HuH-7.5 (cell line): ENCODE measurements at regions not wholly inside any gene's neighbourhood (a gene's known extent, or its start where the extent isn't known, plus 50 kb on each side); places are given as distances from the start of the nearest gene placed in this dataset.
"Not testable (repeated sequence)": the region's sequence is repeated elsewhere in the genome, so short reads cannot be mapped to it uniquely, and the experiment has no call there.

Experiments
- DNase-seq: peaks from one replicate; pipeline ENCODE4 v3.0.0; 2011; ENCODE audit warnings: low spot score

DNA sequence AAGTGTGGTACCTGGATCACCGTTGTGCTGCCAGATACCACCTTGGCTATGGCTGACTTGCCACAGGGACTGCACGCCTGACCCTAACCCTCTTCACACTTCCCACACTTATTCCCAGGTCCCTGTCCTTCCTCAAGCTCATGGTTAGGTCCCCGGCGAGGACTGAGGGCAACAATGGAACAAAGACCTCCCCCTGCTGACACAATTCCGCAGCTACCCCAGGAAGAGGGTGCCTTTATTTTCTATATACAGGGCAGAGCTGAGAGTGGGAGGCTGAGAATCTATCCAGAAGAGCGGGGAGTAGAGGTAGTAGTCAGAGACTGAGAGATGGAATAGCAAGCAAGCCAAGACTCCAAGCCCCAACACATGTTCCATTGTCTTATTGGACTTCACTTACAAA is 118.1 kb upstream of the SEM1 start:
- DNase-seq: no peak

DNA sequence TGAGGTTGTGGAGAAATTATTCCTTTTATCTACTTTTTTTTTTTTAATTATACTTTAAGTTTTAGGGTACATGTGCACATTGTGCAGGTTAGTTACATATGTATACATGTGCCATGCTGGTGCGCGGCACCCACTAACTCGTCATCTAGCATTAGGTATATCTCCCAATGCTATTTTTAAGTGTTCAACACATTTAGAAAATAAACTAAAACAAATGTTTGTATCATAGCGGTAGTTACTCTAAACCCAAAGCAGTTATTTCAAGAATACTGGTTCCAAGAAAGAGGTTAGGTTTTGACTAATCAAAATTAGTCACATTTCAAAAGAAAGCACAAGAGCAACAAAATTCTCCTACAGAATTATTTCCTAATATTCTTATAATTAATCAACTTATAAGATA is 119.5 kb upstream of the SEM1 start:
- DNase-seq: not testable (repeated sequence)

DNA sequence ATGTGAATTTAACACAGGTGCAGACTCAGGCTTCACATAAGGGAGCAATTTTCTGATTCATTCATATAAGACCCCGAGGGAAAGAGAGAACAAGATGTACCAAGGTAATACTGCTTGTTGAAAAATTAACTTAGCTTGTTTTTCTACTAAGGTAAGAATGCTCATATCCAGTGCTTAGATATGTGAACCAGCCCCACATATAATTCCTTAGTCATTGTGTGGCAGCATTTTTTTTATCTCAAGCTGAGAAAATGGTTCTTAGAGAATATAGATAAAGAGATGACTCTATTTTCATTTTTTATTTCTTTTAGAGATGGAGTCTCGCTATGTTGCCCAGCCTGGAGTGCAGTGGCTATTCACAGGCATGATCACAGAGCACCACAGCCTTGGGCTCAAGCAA is 121.8 kb upstream of the SEM1 start:
- no peak for DNase-seq

DNA sequence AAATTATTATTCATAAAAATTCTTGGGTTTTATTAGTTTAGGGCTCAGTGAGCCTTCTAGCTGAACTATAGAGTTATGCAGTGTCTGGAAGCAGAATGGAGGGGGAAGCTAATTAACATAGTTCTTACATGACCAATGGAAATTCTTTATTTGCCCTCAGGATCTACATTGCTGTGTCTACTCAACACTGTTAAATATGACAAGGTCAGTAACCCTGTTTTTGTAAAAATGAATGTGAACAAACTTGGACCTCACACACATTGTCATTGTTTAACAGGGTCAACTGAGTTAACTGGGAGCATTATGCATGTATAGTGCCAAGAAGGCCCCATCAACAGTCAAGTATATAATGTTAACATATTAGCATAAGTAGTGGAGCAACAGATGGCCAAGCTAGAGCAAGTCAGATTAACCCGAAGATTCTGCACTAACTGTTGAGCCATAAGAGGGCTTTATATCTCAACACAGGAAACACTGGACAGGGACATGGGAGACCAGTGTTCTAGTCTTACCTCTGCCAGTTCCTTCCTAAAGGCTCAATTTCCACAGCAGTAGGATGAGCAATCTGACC is 122.5 kb upstream of the SEM1 start:
- no peak for DNase-seq

DNA sequence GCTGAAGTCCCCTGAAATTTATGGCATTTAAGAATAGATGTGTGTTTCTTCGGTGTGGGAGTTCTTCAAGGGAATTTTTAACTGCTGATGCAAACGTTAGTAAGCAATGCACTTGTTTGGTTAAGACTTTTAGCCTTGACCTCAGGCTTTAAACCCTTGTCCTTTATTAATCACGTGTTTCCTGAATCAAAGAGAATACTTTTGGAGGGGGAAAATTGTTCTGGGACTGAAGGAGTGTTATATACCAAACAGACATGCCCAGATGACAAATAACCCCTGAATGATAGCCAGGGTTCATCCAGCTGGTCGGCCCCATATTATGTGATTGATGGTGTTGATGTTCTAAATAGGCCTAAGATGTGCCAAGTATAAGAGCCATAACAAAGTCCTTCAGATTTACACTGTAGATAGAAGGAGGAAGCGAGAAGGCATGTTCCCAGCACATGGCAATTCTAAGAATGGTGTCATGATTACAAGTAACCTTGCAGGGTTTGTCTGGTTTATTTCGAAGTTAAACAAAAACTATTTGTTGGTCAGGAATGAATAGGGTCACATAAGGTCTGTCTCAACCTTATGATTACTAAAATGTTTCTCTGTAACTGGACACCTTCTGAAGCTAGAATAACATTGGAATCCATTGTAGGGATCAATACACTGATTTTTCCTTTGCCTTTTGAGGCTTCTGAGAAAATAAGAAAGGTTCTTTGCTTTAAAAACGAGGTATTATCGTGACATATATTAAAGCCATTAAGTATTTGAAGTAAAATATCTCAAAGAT is 124.2 kb upstream of the SEM1 start:
- DNase-seq: no peak

- no peak for DNase-seq
Measured at GRCh38 chr7:96836456-96836855, 126.8 kb upstream of the SEM1 start.

DNA sequence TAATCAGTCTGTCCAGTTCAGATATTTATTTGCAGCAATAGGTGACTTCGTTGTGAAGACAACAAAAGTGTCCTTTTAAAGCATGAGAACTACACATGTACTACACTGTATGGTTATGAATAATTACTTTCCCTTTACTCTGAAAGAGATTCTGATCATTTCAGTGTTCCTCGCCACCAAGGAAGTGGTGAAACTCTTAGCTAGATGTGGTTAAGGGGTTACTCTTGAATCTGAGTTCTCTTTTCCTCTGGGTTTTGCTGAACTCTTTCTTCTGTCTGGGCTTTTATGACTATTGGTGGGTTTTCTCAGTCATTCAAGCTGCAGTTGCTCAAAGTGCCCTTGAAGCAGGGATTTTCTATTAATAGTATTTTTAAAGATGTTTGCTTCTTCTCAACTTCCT is 127.9 kb upstream of the SEM1 start:
- no peak for DNase-seq

DNA sequence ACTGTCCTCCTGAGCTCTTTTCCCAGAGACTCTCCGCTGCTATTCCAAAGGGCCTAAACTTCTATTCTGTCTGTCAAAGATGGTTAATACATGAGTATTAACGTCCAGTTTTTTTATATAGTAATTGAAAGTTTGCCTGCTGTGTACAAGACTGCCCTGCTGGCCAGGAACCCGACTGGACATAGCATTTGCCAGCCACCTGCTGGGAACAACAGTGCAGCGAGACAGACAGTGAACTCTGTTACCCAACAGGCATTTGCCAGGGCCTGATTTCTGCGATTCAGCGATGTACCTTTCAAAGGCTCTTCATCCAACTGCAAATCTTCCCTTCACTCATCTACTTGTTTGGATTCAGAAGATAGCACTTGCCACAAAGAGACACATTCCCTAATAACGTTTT is 128.8 kb upstream of the SEM1 start:
- DNase-seq: no peak

- no peak for DNase-seq
Measured at GRCh38 chr7:96855139-96855538, 145.5 kb upstream of the SEM1 start.

- DNase-seq: no peak
Measured at GRCh38 chr7:96855691-96856090, 146.0 kb upstream of the SEM1 start.

DNA sequence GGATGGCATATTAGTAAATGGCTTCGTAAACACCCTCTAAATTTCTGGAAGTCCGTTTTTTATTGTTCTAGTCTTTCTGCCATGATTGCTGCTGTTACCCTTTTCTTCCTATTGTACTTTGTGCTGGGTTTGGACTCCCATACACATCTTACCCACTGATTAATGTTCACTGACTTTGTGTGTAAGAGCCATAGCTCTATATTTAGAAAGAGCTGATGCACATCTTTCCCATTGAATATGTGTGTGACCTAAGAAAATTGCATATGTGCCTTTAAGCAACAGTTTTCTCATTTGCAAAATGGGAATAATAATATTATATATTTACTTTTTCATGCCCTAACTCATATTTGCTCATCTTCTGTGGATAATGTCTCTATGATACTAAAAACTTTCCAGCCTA is 135.8 kb upstream of the DLX6 start:
- no peak for DNase-seq

GRCh38 chr7:96870185-96870584 is 135.2 kb upstream of the DLX6 start:
- no peak for DNase-seq

DNA sequence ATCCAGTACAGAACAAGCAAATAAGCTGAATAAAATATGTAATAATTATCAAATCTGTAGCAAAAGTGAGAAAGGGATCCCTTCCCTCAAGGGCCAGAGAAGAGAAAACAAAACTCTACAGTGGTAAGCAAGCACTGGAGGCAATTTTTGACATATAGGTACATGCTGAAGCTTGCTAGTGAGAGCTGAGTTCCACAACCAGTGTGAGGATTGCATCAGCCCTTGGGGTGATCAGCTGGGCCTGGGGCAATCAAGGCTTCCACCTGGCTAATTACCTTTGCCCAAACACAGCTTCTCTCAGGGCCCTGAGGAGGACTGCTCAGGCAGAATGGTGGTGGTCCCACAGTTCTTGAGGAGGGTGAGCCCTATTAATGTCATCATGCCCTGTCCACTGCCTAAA is 134.4 kb upstream of the DLX6 start:
- DNase-seq: no peak

- DNase-seq: no peak
Measured at GRCh38 chr7:96887426-96887825, 117.9 kb upstream of the DLX6 start.

DNA sequence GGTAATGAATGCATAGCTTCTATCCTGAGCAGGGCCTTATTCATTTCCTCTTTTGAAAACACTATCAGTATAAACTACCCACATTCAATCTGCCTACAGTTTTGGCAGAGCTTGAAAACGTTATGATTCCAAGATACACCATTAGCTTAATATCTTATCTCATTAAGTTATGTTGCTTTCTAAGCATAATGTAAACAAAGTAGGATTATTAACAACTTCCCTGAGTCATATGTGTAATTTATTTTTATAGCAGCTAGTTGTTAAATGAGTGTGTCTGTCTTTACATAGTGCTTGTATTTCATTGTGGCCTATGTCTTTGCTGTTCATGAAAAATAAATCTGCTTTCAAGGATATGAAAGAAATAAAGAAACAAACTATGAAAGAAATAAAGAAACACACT is 106.2 kb upstream of the DLX6 start:
- no peak for DNase-seq

- DNase-seq: no peak
Measured at GRCh38 chr7:96901822-96902445, 103.4 kb upstream of the DLX6 start.

DNA sequence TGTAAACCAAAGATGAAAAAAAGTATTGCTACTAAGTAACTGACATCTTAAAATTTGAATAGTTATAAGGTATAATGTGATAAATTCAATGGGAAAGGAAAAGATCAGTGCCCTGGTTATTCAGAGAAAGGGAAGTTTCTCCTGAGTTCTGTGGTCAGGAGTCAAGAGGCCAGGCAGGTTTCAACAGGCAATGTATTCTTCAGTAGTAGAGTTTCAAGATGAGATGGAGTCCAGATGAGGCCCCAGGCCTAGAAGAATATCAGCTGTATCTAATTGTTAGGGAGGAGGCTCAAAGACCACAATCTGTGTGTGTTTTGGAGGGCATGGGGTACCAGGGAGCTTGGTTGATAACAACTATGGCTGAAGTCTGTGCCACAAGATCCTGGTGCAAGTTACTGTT is 101.4 kb upstream of the DLX6 start:
- DNase-seq: no peak

GRCh38 chr7:96910486-96910885 is 94.9 kb upstream of the DLX6 start:
- no peak for DNase-seq

DNA sequence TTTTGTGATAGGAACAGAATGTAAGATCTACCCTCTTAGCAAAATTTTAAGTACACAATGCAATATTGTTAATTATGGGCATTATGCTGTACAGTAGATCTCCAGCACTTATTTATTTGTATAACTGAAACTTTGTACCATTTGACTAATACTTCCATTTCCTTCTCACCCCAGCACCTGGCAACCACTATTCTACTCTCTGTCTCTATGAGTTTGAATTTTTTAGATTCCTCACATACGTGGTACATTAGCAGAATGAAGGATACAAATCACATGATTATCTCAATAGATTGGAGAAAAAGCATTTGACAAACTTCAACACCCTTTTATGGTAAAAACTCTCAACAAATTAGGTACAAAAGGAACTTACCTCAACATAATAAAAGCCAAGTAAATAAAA is 90.3 kb upstream of the DLX6 start:
- no peak for DNase-seq

DNA sequence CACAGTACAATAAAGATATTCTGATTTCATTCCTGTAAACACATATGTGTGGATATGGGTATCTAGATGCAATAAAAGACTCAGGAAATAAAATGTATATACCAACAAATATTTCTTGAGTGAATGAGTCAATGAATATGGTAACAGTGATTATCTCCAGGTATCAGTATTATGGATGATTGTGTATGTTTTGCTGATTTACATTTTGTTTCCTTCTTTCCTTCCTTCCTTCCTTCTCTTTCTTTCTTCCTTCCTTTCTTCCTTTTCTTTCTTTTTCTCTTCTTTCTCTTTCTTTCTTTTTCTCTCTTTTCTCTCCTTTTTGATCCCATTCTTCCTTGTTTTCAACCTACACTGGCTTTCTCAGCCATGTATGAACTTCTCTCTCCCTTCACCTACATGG is 85.3 kb upstream of the DLX6 start:
- DNase-seq: no peak

DNA sequence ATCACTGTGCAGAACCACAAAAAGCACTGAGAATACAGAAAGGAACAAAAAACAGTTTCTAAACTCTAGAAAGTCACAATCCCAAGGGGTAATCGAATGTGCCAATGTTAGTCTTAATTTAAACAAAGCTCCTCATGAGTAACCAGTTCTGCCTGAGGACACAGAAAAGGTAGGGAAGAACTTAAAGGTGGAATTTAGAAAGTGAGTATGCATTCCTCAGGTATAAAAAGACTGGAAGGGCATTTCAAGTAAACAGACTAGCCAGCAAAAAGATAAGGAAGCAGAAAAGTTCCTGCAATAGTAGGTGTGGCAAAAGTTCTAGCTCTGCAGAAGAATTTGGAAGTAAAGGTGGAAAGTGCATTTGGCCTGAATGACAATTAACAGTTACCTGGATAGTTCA is 84.6 kb upstream of the DLX6 start:
- DNase-seq: no peak

- DNase-seq: no peak
Measured at GRCh38 chr7:96921231-96921630, 84.1 kb upstream of the DLX6 start.

- no peak for DNase-seq
Measured at GRCh38 chr7:96921771-96922170, 83.6 kb upstream of the DLX6 start.

DNA sequence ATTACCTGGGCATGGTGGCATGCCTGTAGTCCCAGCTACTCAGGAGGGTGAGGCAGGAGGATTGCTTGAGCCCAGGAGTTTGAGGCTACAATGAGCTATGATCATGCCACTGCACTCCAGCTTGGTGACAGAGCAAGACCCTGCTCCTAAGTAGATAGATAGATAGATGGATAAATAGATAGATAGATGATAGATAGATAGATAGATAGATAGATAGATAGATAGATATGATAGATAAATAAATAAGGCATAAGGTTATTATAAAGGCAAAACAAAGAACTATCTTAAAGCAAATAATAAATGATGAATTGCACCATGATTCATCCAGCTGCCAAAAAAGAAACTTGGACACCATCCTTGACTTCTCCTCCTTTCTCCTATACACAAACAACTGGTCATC is 82.0 kb upstream of the DLX6 start:
- not testable (repeated sequence) for DNase-seq
